ENCODE measurements at regions not wholly inside any gene's neighbourhood (a gene's known extent, or its start where the extent isn't known, plus 50 kb on each side); places are given as distances from the start of the nearest gene placed in this dataset.

GRCh38 chr6:154653853-154654252 lies 79.4 kb upstream of the SCAF8 start:
- Histone ChIP-seq H3K27me3 (no peaks in the 10 kb centered on the region), H3K36me3 (no peaks in the 10 kb centered on the region), H3K27ac (no peak overlapping the region), H3K79me2 (ENCODE audit: low read depth) (no peaks in the 10 kb centered on the region), H3K4me2 (no peak overlapping the region), H4K20me1 (ENCODE audit: low read depth) (no peaks in the 10 kb centered on the region), H3F3A (ENCODE audit: low read depth) (no peaks in the 10 kb centered on the region), H3K4me3 (no peak overlapping the region), H3K4me1 (peaks cover 8% of the 10 kb centered on the region), H3K9ac (no peak overlapping the region), H2AFZ (replicated peaks) (no peak overlapping the region), H3K9me3 (ENCODE audit: low read depth) (no peaks in the 10 kb centered on the region)
- no peak overlapping the region for H3K27ac Mint-ChIP-seq
- TF ChIP-seq EZH2 (IDR thresholded peaks at IDR 0.05) (no peak), CTCF (IDR thresholded peaks at IDR 0.05) (no peak), EZH2phosphoT487 (IDR thresholded peaks at IDR 0.05) (no peak)
- H3K27me3 Mint-ChIP-seq (ENCODE audit: insufficient read depth, low read depth): peaks cover 6% of the 10 kb centered on the region
- DNase-seq (ENCODE audit: low spot score): no peak
- H3K4me1 Mint-ChIP-seq: no peaks in the 10 kb centered on the region
- H3K4me3 Mint-ChIP-seq: no peak overlapping the region
- no peaks in the 10 kb centered on the region for H3K9me3 Mint-ChIP-seq
- no peaks in the 10 kb centered on the region for H3K36me3 Mint-ChIP-seq

GRCh38 chr6:154656660-154657059 lies 76.6 kb upstream of the SCAF8 start:
- no peak overlapping the region for H2AFZ ChIP-seq (replicated peaks)
- Mint-ChIP-seq H3K4me3 (no peak overlapping the region), H3K27ac (no peak overlapping the region), H3K36me3 (no peaks in the 10 kb centered on the region), H3K9me3 (no peaks in the 10 kb centered on the region), H3K4me1 (no peaks in the 10 kb centered on the region), H3K27me3 (ENCODE audit: insufficient read depth, low read depth) (peaks cover 6% of the 10 kb centered on the region)
- no peak for TF ChIP-seq EZH2 (IDR thresholded peaks at IDR 0.05)
- no peak for TF ChIP-seq CTCF (IDR thresholded peaks at IDR 0.05)
- TF ChIP-seq EZH2phosphoT487 (IDR thresholded peaks at IDR 0.05): no peak
- no peak for DNase-seq (ENCODE audit: low spot score)
- no peaks in the 10 kb centered on the region for H3K36me3 ChIP-seq
- no peaks in the 10 kb centered on the region for H3K79me2 ChIP-seq (ENCODE audit: low read depth)
- H3K27me3 ChIP-seq: no peaks in the 10 kb centered on the region
- H3K27ac ChIP-seq: no peak overlapping the region
- H3K4me2 ChIP-seq: no peak overlapping the region
- H3F3A ChIP-seq (ENCODE audit: low read depth): no peaks in the 10 kb centered on the region
- no peak overlapping the region for H3K4me3 ChIP-seq
- H3K9me3 ChIP-seq (ENCODE audit: low read depth): no peaks in the 10 kb centered on the region
- no peaks in the 10 kb centered on the region for H4K20me1 ChIP-seq (ENCODE audit: low read depth)
- no peak overlapping the region for H3K9ac ChIP-seq
- peaks cover 8% of the 10 kb centered on the region for H3K4me1 ChIP-seq

GRCh38 chr6:154661768-154662167 lies 71.4 kb upstream of the SCAF8 start:
- no peak for TF ChIP-seq EZH2 (IDR thresholded peaks at IDR 0.05)
- no peak for TF ChIP-seq CTCF (IDR thresholded peaks at IDR 0.05)
- TF ChIP-seq EZH2phosphoT487 (IDR thresholded peaks at IDR 0.05): no peak
- H3F3A ChIP-seq (ENCODE audit: low read depth): no peaks in the 10 kb centered on the region
- H3K4me1 ChIP-seq: no peaks in the 10 kb centered on the region
- H3K9me3 ChIP-seq (ENCODE audit: low read depth): no peaks in the 10 kb centered on the region
- no peak overlapping the region for H3K4me3 ChIP-seq
- peaks cover 2% of the 10 kb centered on the region for H3K27me3 Mint-ChIP-seq (ENCODE audit: insufficient read depth, low read depth)
- DNase-seq (ENCODE audit: low spot score): no peak
- H3K4me2 ChIP-seq: no peak overlapping the region
- no peak overlapping the region for H3K9ac ChIP-seq
- H3K9me3 Mint-ChIP-seq: no peaks in the 10 kb centered on the region
- no peaks in the 10 kb centered on the region for H3K27me3 ChIP-seq
- H3K27ac Mint-ChIP-seq: no peak overlapping the region
- H4K20me1 ChIP-seq (ENCODE audit: low read depth): no peaks in the 10 kb centered on the region
- no peaks in the 10 kb centered on the region for H3K36me3 ChIP-seq
- H3K27ac ChIP-seq: no peak overlapping the region
- H3K4me3 Mint-ChIP-seq: no peak overlapping the region
- no peaks in the 10 kb centered on the region for H3K79me2 ChIP-seq (ENCODE audit: low read depth)
- no peaks in the 10 kb centered on the region for H3K36me3 Mint-ChIP-seq
- H2AFZ ChIP-seq (replicated peaks): no peak overlapping the region
- H3K4me1 Mint-ChIP-seq: peaks cover 3% of the 10 kb centered on the region

GRCh38 chr6:154664287-154664686 lies 68.9 kb upstream of the SCAF8 start:
- no peaks in the 10 kb centered on the region for H3F3A ChIP-seq (ENCODE audit: low read depth)

More at GRCh38 chr6:154664287-154664686, 68.9 kb upstream of the SCAF8 start:
- DNase-seq (ENCODE audit: low spot score): no peak
- Histone ChIP-seq H3K4me3 (no peak overlapping the region), H3K27ac (no peak overlapping the region), H3K4me1 (no peaks in the 10 kb centered on the region), H3K79me2 (ENCODE audit: low read depth) (no peaks in the 10 kb centered on the region), H3K9ac (no peak overlapping the region), H3K9me3 (ENCODE audit: low read depth) (no peaks in the 10 kb centered on the region), H3K36me3 (no peaks in the 10 kb centered on the region), H3K4me2 (no peak overlapping the region), H4K20me1 (ENCODE audit: low read depth) (no peaks in the 10 kb centered on the region), H3K27me3 (no peaks in the 10 kb centered on the region), H2AFZ (replicated peaks) (no peak overlapping the region)
- Mint-ChIP-seq H3K4me3 (no peak overlapping the region), H3K27me3 (ENCODE audit: insufficient read depth, low read depth) (no peaks in the 10 kb centered on the region), H3K9me3 (no peaks in the 10 kb centered on the region), H3K27ac (no peak overlapping the region), H3K4me1 (peaks cover 3% of the 10 kb centered on the region), H3K36me3 (no peaks in the 10 kb centered on the region)
- no peak for TF ChIP-seq EZH2 (IDR thresholded peaks at IDR 0.05)
- TF ChIP-seq CTCF (IDR thresholded peaks at IDR 0.05): no peak
- no peak for TF ChIP-seq EZH2phosphoT487 (IDR thresholded peaks at IDR 0.05)

Data from neural progenitor cell (in vitro differentiated cells).